Skeletal muscle tissue (tissue), 3 donors: ENCODE measurements at regions not wholly inside any gene's neighbourhood (a gene's known extent, or its start where the extent isn't known, plus 50 kb on each side); places are given as distances from the start of the nearest gene placed in this dataset.

Source experiments
- H3K27ac ChIP-seq: one replicate; pipeline ENCODE4 v1.7.0; 2013; ENCODE audit warnings: mild to moderate bottlenecking, low read depth, low read length, inconsistent platforms
- H3K27me3 ChIP-seq, 3 donors: one replicate each; pipeline ENCODE4 v1.7.0; 2013; ENCODE audit warnings: low read length in 3 of 3; ENCODE audit not compliant: control insufficient read depth in 3 of 3, insufficient read depth in 3 of 3
- H3K36me3 ChIP-seq, 3 donors: one replicate each; pipeline ENCODE4 v1.7.0; 2013; ENCODE audit warnings: low read length in 3 of 3; ENCODE audit not compliant: control insufficient read depth in 3 of 3, insufficient read depth in 3 of 3
- H3K4me1 ChIP-seq, 3 donors: one replicate each; pipeline ENCODE4 v1.7.0; 2013; ENCODE audit warnings: low read length in 3 of 3, mild to moderate bottlenecking in 3 of 3; ENCODE audit not compliant: control insufficient read depth in 3 of 3, insufficient read depth in 3 of 3
- H3K4me3 ChIP-seq, 3 donors: one replicate each; pipeline ENCODE4 v1.7.0; 2013; ENCODE audit warnings: low read length in 3 of 3
- H3K9ac ChIP-seq, 3 donors: one replicate each; pipeline ENCODE4 v1.7.0; 2013; ENCODE audit warnings: low read length in 3 of 3, mild to moderate bottlenecking in 3 of 3, moderate library complexity in 2 of 3, low read depth in 1 of 3
- H3K9me3 ChIP-seq, 3 donors: one replicate each; pipeline ENCODE4 v1.7.0; 2013; ENCODE audit warnings: low read length in 3 of 3; ENCODE audit not compliant: control insufficient read depth in 3 of 3
- donor health status: Osteomylitis.

- H3K27ac ChIP-seq: no peak overlapping the region
- no peaks in the 10 kb centered on the region for H3K4me1 ChIP-seq
- no peaks in the 10 kb centered on the region for H3K9me3 ChIP-seq
- no peak overlapping the region for H3K9ac ChIP-seq
- no peaks in the 10 kb centered on the region for H3K36me3 ChIP-seq
- no peak overlapping the region for H3K4me3 ChIP-seq
- peaks cover 0 to 3% (median under 1%) of the 10 kb centered on the region in 3 donors for H3K27me3 ChIP-seq
Measured at GRCh38 chr6:156545931-156546330, 231.2 kb upstream of the ARID1B start.

- H3K9me3 ChIP-seq: no peaks in the 10 kb centered on the region
- no peak overlapping the region for H3K4me3 ChIP-seq
- H3K27ac ChIP-seq: no peak overlapping the region
- H3K36me3 ChIP-seq: no peaks in the 10 kb centered on the region
- H3K9ac ChIP-seq: no peak overlapping the region
- H3K27me3 ChIP-seq: peaks cover 0 to 3% (median 3%) of the 10 kb centered on the region in 3 donors
- H3K4me1 ChIP-seq: no peaks in the 10 kb centered on the region
Measured at GRCh38 chr6:156545021-156545420, 232.2 kb upstream of the ARID1B start.

- H3K9ac ChIP-seq: no peak overlapping the region
- H3K4me1 ChIP-seq: no peaks in the 10 kb centered on the region
- no peak overlapping the region for H3K27ac ChIP-seq
- peaks cover 0 to 3% (median 3%) of the 10 kb centered on the region in 3 donors for H3K27me3 ChIP-seq
- H3K4me3 ChIP-seq: no peak overlapping the region
- H3K36me3 ChIP-seq: no peaks in the 10 kb centered on the region
- no peaks in the 10 kb centered on the region for H3K9me3 ChIP-seq
Measured at GRCh38 chr6:156544046-156544445, 233.1 kb upstream of the ARID1B start.

GRCh38 chr6:156543431-156543830, 233.7 kb upstream of the ARID1B start:
- Histone ChIP-seq H3K9ac (no peak overlapping the region), H3K27ac (no peak overlapping the region), H3K36me3 (no peaks in the 10 kb centered on the region), H3K27me3 (peaks cover 0 to 3% (median 0%) of the 10 kb centered on the region in 3 donors), H3K9me3 (no peaks in the 10 kb centered on the region), H3K4me3 (no peak overlapping the region), H3K4me1 (no peaks in the 10 kb centered on the region)

- H3K9me3 ChIP-seq: no peaks in the 10 kb centered on the region
- peaks cover 0 to 3% (median 0%) of the 10 kb centered on the region in 3 donors for H3K27me3 ChIP-seq
- H3K36me3 ChIP-seq: no peaks in the 10 kb centered on the region
- H3K27ac ChIP-seq: no peak overlapping the region
- no peak overlapping the region for H3K9ac ChIP-seq
- no peak overlapping the region for H3K4me3 ChIP-seq
- no peaks in the 10 kb centered on the region for H3K4me1 ChIP-seq
Measured at GRCh38 chr6:156538875-156539660, 238.1 kb upstream of the ARID1B start.

GRCh38 chr6:156534594-156534993, 242.6 kb upstream of the ARID1B start:
- no peaks in the 10 kb centered on the region for H3K27me3 ChIP-seq
- no peak overlapping the region for H3K9ac ChIP-seq
- no peak overlapping the region for H3K27ac ChIP-seq
- H3K4me3 ChIP-seq: no peak overlapping the region
- H3K9me3 ChIP-seq: no peaks in the 10 kb centered on the region
- H3K36me3 ChIP-seq: no peaks in the 10 kb centered on the region
- H3K4me1 ChIP-seq: no peaks in the 10 kb centered on the region

- H3K9ac ChIP-seq: no peak overlapping the region
- no peaks in the 10 kb centered on the region for H3K9me3 ChIP-seq
- no peaks in the 10 kb centered on the region for H3K36me3 ChIP-seq
- H3K4me1 ChIP-seq: no peaks in the 10 kb centered on the region
- H3K27ac ChIP-seq: no peak overlapping the region
- no peak overlapping the region for H3K4me3 ChIP-seq
- H3K27me3 ChIP-seq: no peaks in the 10 kb centered on the region
Measured at GRCh38 chr6:156533872-156534524, 243.2 kb upstream of the ARID1B start.

GRCh38 chr6:156526081-156526480, 251.1 kb upstream of the ARID1B start:
- Histone ChIP-seq H3K27ac (no peak overlapping the region), H3K27me3 (no peaks in the 10 kb centered on the region), H3K9ac (no peak overlapping the region), H3K36me3 (no peaks in the 10 kb centered on the region), H3K9me3 (no peaks in the 10 kb centered on the region), H3K4me3 (no peak overlapping the region), H3K4me1 (no peaks in the 10 kb centered on the region)

- H3K9me3 ChIP-seq: no peaks in the 10 kb centered on the region
Measured at GRCh38 chr6:156525541-156525940, 251.6 kb upstream of the ARID1B start.

GRCh38 chr6:156519940-156520339, 257.2 kb upstream of the ARID1B start:
- Histone ChIP-seq H3K36me3 (no peaks in the 10 kb centered on the region), H3K9me3 (no peaks in the 10 kb centered on the region), H3K4me1 (no peaks in the 10 kb centered on the region), H3K27ac (no peak overlapping the region), H3K27me3 (no peaks in the 10 kb centered on the region), H3K4me3 (no peak overlapping the region), H3K9ac (no peak overlapping the region)

More at GRCh38 chr6:156525541-156525940, 251.6 kb upstream of the ARID1B start:
- no peaks in the 10 kb centered on the region for H3K4me1 ChIP-seq
- no peaks in the 10 kb centered on the region for H3K36me3 ChIP-seq
- no peaks in the 10 kb centered on the region for H3K27me3 ChIP-seq
- no peak overlapping the region for H3K9ac ChIP-seq
- no peak overlapping the region for H3K27ac ChIP-seq
- no peak overlapping the region for H3K4me3 ChIP-seq
